Panc1 (cell line): ENCODE measurements at regions not wholly inside any gene's neighbourhood (a gene's known extent, or its start where the extent isn't known, plus 50 kb on each side); places are given as distances from the start of the nearest gene placed in this dataset.

Experiments used
- ATAC-seq: fragments of 200-7000 bp; cut with Tn5 transposase; 2 replicates; pipeline ENCODE4 v1.9.1; 2020; ENCODE audit warnings: mild to moderate bottlenecking, moderate library complexity
- BruUV-seq: library from RNA; stranded (reverse); fragments of 400-500 nt; replicated peaks from 2 replicates; lab custom pipeline; 2021; lab: Mats Ljungman, UMichigan
- CTCF ChIA-PET: fragments of 300-600 bp; sonication (Branson Sonifier 250); formaldehyde crosslinking; loops from one replicate; lab custom pipeline; 2022; ENCODE audit warnings: antibody characterized with exemption; lab: Charles Lee
- POLR2A ChIA-PET: fragments of 300-600 bp; sonication (Branson Sonifier 250); formaldehyde crosslinking; loops from one replicate; lab custom pipeline; 2022; ENCODE audit warnings: antibody characterized with exemption; lab: Charles Lee
- DNase-seq: peaks from one replicate; pipeline ENCODE4 v3.0.0-alpha.2; 2010; ENCODE audit warnings: low read depth, low spot score
- H3K27ac ChIP-seq: 2 replicates; pipeline ENCODE4 v1.5.1; 2011; ENCODE audit warnings: mild to moderate bottlenecking, low read length, inconsistent platforms
- H3K27me3 ChIP-seq: fragments of 200-500 bp; sonication (Bioruptor generic); 2 replicates; pipeline ENCODE4 v1.6.0; 2014; ENCODE audit warnings: low read length, inconsistent platforms; ENCODE audit not compliant: control insufficient read depth, insufficient read depth
- H3K36me3 ChIP-seq: fragments of 200-500 bp; sonication (Bioruptor generic); 2 replicates; pipeline ENCODE4 v1.5.1; 2014; ENCODE audit warnings: inconsistent platforms, mild to moderate bottlenecking, low read length, moderate library complexity; ENCODE audit not compliant: control insufficient read depth, insufficient read depth
- H3K4me1 ChIP-seq: 2 replicates; pipeline ENCODE4 v1.5.1; 2011; ENCODE audit warnings: inconsistent platforms, mild to moderate bottlenecking, low read length, moderate library complexity; ENCODE audit not compliant: control insufficient read depth, insufficient read depth
- H3K4me3 ChIP-seq, 2 experiments: 2 replicates each; pipeline ENCODE4 v1.5.1; 2011 to 2012; ENCODE audit warnings: low read depth in 2 of 2, low read length in 2 of 2, mild to moderate bottlenecking in 2 of 2, inconsistent platforms in 1 of 2, moderate library complexity in 1 of 2
- H3K9me3 ChIP-seq: fragments of 200-500 bp; sonication (Bioruptor generic); 2 replicates; pipeline ENCODE4 v1.5.1; 2014; ENCODE audit warnings: low read depth, mild to moderate bottlenecking, inconsistent platforms, low read length, moderate library complexity; ENCODE audit not compliant: control insufficient read depth, insufficient read depth
- CTCF ChIP-seq: fragments of 450-650 bp; IDR thresholded peaks from 2 replicates; pipeline ENCODE4 v1.5.1; 2017; ENCODE audit warnings: mild to moderate bottlenecking
- POLR2AphosphoS5 ChIP-seq: IDR thresholded peaks from 2 replicates; pipeline ENCODE4 v1.6.1; 2012; ENCODE audit warnings: mild to moderate bottlenecking, low read depth, low read length, moderate library complexity
- REST ChIP-seq, 2 experiments: IDR thresholded peaks; 2 replicates each; pipeline ENCODE4 v1.6.1; 2011 to 2012; ENCODE audit warnings: low read depth in 2 of 2, control low read depth in 1 of 2, low read length in 1 of 2, mild to moderate bottlenecking in 1 of 2, moderate library complexity in 1 of 2; ENCODE audit not compliant: insufficient read depth in 1 of 2
- SIN3A ChIP-seq: IDR thresholded peaks from 2 replicates; pipeline ENCODE4 v1.6.1; 2012; ENCODE audit warnings: low read depth, mild to moderate bottlenecking, low read length, moderate library complexity, borderline replicate concordance; ENCODE audit not compliant: insufficient read depth
- TCF7L2 ChIP-seq: IDR thresholded peaks from 2 replicates; pipeline ENCODE4 v1.6.1; 2011; ENCODE audit warnings: mild to moderate bottlenecking, low read depth, low read length, inconsistent platforms
- in situ Hi-C: cut with HindIII; loops from 2 replicates; pipeline ENCODE4 v1.10.0; 2016; ENCODE audit warnings: low sequenced_read_pairs, low pct_unique_long_range_greater_than_20kb
- intact Hi-C: fragments of 100-400 bp; cut with micrococcal nuclease; formaldehyde crosslinking; loops from one replicate; pipeline ENCODE4 v1.10.0; 2022; ENCODE audit not compliant: unreplicated experiment

- in situ Hi-C loops = no loop called here
- CTCF ChIA-PET = no interaction called here
- no peak for ATAC-seq
- Histone ChIP-seq H3K4me1 (no peaks in the 10 kb centered on the region), H3K4me3 (no peak overlapping the region), H3K27me3 (no peaks in the 10 kb centered on the region), H3K27ac (no peak overlapping the region), H3K9me3 (no peaks in the 10 kb centered on the region), H3K36me3 (no peaks in the 10 kb centered on the region)
- no TSS peak for BruUV-seq
- no peak for TF ChIP-seq POLR2AphosphoS5
- POLR2A ChIA-PET = no interaction called here
- intact Hi-C loops = no loop called here
- DNase-seq = no peak
Measured at GRCh38 chr4:38289553-38289952, 329.4 kb downstream of the PTTG2 start.

GRCh38 chr4:38290366-38290765 is 330.2 kb downstream of the PTTG2 start:
- DNase-seq (no peak), ATAC-seq (no peak)
- H3K27ac ChIP-seq = no peak overlapping the region
- no peaks in the 10 kb centered on the region for H3K4me1 ChIP-seq
- no peak overlapping the region for H3K4me3 ChIP-seq
- TF ChIP-seq POLR2AphosphoS5 = no peak
- no peak for TF ChIP-seq REST (IDR thresholded peaks at IDR 0.05; ENCODE audit: insufficient read depth in 1 of 2, low read depth in 2 of 2, low read length in 1 of 2)
- TF ChIP-seq SIN3A = no peak
- TF ChIP-seq TCF7L2 = no peak
- no peak for TF ChIP-seq CTCF
- intact Hi-C loops (no loop called here), in situ Hi-C loops (no loop called here)
- BruUV-seq = no TSS peak
- H3K27me3 ChIP-seq = no peaks in the 10 kb centered on the region
- no peaks in the 10 kb centered on the region for H3K36me3 ChIP-seq
- H3K9me3 ChIP-seq = no peaks in the 10 kb centered on the region
- POLR2A ChIA-PET = no interaction called here
- CTCF ChIA-PET = no interaction called here

- no peaks in the 10 kb centered on the region for H3K27me3 ChIP-seq
- intact Hi-C loops (no loop called here), in situ Hi-C loops (no loop called here)
- no peaks in the 10 kb centered on the region for H3K4me1 ChIP-seq
- TF ChIP-seq POLR2AphosphoS5 = no peak
- no peak for TF ChIP-seq CTCF
- no peak for TF ChIP-seq TCF7L2
- TF ChIP-seq REST (IDR thresholded peaks at IDR 0.05; ENCODE audit: insufficient read depth in 1 of 2, low read depth in 2 of 2, low read length in 1 of 2) = no peak
- TF ChIP-seq SIN3A = no peak
- DNase-seq (no peak), ATAC-seq (no peak)
- H3K36me3 ChIP-seq = no peaks in the 10 kb centered on the region
- ChIA-PET CTCF (no interaction called here), POLR2A (no interaction called here)
- BruUV-seq = no TSS peak
- no peak overlapping the region for H3K4me3 ChIP-seq
- H3K27ac ChIP-seq = no peak overlapping the region
- H3K9me3 ChIP-seq = no peaks in the 10 kb centered on the region
Measured at GRCh38 chr4:38290914-38291313, 330.7 kb downstream of the PTTG2 start.
